Neuronal stem cell (in vitro differentiated cells): ENCODE measurements at regions not wholly inside any gene's neighbourhood (a gene's known extent, or its start where the extent isn't known, plus 50 kb on each side); places are given as distances from the start of the nearest gene placed in this dataset.

Source experiments
- DNase-seq: peaks from one replicate; pipeline ENCODE4 v3.0.0-alpha.2; 2013; ENCODE audit warnings: low spot score
- H2AFZ ChIP-seq: one replicate; pipeline ENCODE4 v1.6.1; 2013; ENCODE audit warnings: mild to moderate bottlenecking, low read length, inconsistent platforms
- H2AK5ac ChIP-seq: 2 replicates; pipeline ENCODE4 v1.6.1; 2013; ENCODE audit warnings: low read depth, mild to moderate bottlenecking, inconsistent platforms, low read length, moderate library complexity, mixed read lengths
- H2BK120ac ChIP-seq: 2 replicates; pipeline ENCODE4 v1.6.1; 2013; ENCODE audit warnings: low read depth, mild to moderate bottlenecking, inconsistent platforms, low read length, moderate library complexity, mixed read lengths
- H2BK12ac ChIP-seq: one replicate; pipeline ENCODE4 v1.6.1; 2013; ENCODE audit warnings: low read length, inconsistent platforms
- H2BK15ac ChIP-seq: 2 replicates; pipeline ENCODE4 v1.6.1; 2013; ENCODE audit warnings: mild to moderate bottlenecking, low read length, inconsistent platforms, mixed read lengths
- H2BK5ac ChIP-seq: one replicate; pipeline ENCODE4 v1.6.1; 2013; ENCODE audit warnings: inconsistent platforms, mild to moderate bottlenecking, low read length, moderate library complexity
- H3K14ac ChIP-seq: one replicate; pipeline ENCODE4 v1.6.1; 2013; ENCODE audit warnings: low read length, inconsistent platforms
- H3K18ac ChIP-seq: 2 replicates; pipeline ENCODE4 v1.6.1; 2013; ENCODE audit warnings: low read length, inconsistent platforms
- H3K23ac ChIP-seq: 2 replicates; pipeline ENCODE4 v1.6.1; 2013; ENCODE audit warnings: low read depth, mild to moderate bottlenecking, mixed read lengths, low read length, inconsistent platforms; ENCODE audit not compliant: poor library complexity
- H3K27ac ChIP-seq: replicated peaks from 3 replicates; pipeline ENCODE4 v1.5.1; 2013; ENCODE audit warnings: low read length, inconsistent platforms
- H3K27me3 ChIP-seq, 3 experiments: 2 replicates each; pipeline ENCODE4 v1.6.1; 2013; ENCODE audit warnings: low read length in 3 of 3, mild to moderate bottlenecking in 2 of 3, inconsistent platforms in 1 of 3, low read depth in 1 of 3, mixed read lengths in 1 of 3, moderate library complexity in 1 of 3; ENCODE audit not compliant: control insufficient read depth in 3 of 3, insufficient read depth in 3 of 3
- H3K36me3 ChIP-seq, 2 donors: replicated peaks in 1 of 2; 2 replicates each; pipeline ENCODE4 v1.6.1; 2013; ENCODE audit warnings: low read length in 2 of 2; ENCODE audit not compliant: control insufficient read depth in 2 of 2, insufficient read depth in 2 of 2
- H3K4ac ChIP-seq: 2 replicates; pipeline ENCODE4 v1.6.1; 2013; ENCODE audit warnings: inconsistent platforms, mild to moderate bottlenecking, low read length, moderate library complexity
- H3K4me1 ChIP-seq, 2 donors: 1 replicate in 1 of 2; 2 replicates in 1 of 2; pipeline ENCODE4 v1.6.1; 2013; ENCODE audit warnings: low read length in 2 of 2, low read depth in 1 of 2; ENCODE audit not compliant: control insufficient read depth in 2 of 2, insufficient read depth in 1 of 2
- H3K4me2 ChIP-seq: one replicate; pipeline ENCODE4 v1.6.1; 2013; ENCODE audit warnings: mild to moderate bottlenecking, low read length, inconsistent platforms; ENCODE audit not compliant: insufficient read depth, poor library complexity, severe bottlenecking
- H3K4me3 ChIP-seq, 2 donors: 2 replicates each; pipeline ENCODE4 v1.5.1; 2013; ENCODE audit warnings: low read length in 2 of 2, mild to moderate bottlenecking in 2 of 2, inconsistent platforms in 1 of 2, moderate library complexity in 1 of 2
- H3K79me1 ChIP-seq: one replicate; pipeline ENCODE4 v1.6.1; 2013; ENCODE audit warnings: low read depth, mild to moderate bottlenecking, inconsistent platforms, low read length, moderate library complexity
- H3K9ac ChIP-seq: one replicate; pipeline ENCODE4 v1.6.1; 2013; ENCODE audit warnings: mild to moderate bottlenecking, low read depth, low read length, inconsistent platforms; ENCODE audit not compliant: poor library complexity
- H3K9me3 ChIP-seq, 2 donors: replicated peaks in 1 of 2; 2 replicates each; pipeline versions ENCODE3 to v1.6.1; 2013; ENCODE audit warnings: low read length in 2 of 2, mild to moderate bottlenecking in 2 of 2, inconsistent platforms in 1 of 2, low read depth in 1 of 2, mixed read lengths in 1 of 2, moderate library complexity in 1 of 2; ENCODE audit not compliant: control insufficient read depth in 2 of 2, insufficient read depth in 1 of 2
- H4K8ac ChIP-seq: one replicate; pipeline ENCODE4 v1.6.1; 2013; ENCODE audit warnings: low read depth, mild to moderate bottlenecking, inconsistent platforms, low read length, moderate library complexity
- H4K91ac ChIP-seq: one replicate; pipeline ENCODE4 v1.6.1; 2013; ENCODE audit warnings: low read length, low read depth, mild to moderate bottlenecking, inconsistent platforms; ENCODE audit not compliant: poor library complexity
- WGBS, 2 donors: extraction: QIAGEN DNeasy Blood & Tissue Kit; methylation state at CpG; one replicate each; pipeline ENCODE4 v1.1.7; 2013; ENCODE audit warnings: missing lambda C conversion rate in 2 of 2, mixed read lengths in 1 of 2; ENCODE audit not compliant: insufficient read length in 2 of 2, insufficient replicate concordance in 1 of 2; ENCODE audit errors: extremely low coverage in 2 of 2; 5-methylcytosine and 5-hydroxymethylcytosine counted together

GRCh38 chr2:224162122-224162521 is 123.0 kb upstream of the SERPINE2 start:
- no peak overlapping the region for H3K23ac ChIP-seq
- H3K14ac ChIP-seq: no peak overlapping the region
- DNase-seq: no peak
- peak overlapping the region; percentile 7 for H3K18ac ChIP-seq
- no peaks in the 10 kb centered on the region for H3K27me3 ChIP-seq
- no peak overlapping the region for H3K27ac ChIP-seq
- no peak overlapping the region for H2BK12ac ChIP-seq
- no peaks in the 10 kb centered on the region for H3K79me1 ChIP-seq
- H2BK5ac ChIP-seq: no peak overlapping the region
- no peak overlapping the region for H3K4me2 ChIP-seq
- no peak overlapping the region for H3K9ac ChIP-seq
- H3K9me3 ChIP-seq: peaks cover 0 to 2% of the 10 kb centered on the region in 2 donors
- H3K4me3 ChIP-seq: no peak overlapping the region
- H2AK5ac ChIP-seq: no peak overlapping the region
- no peaks in the 10 kb centered on the region for H3K4me1 ChIP-seq
- H3K36me3 ChIP-seq: no peaks in the 10 kb centered on the region
- no peak overlapping the region for H4K8ac ChIP-seq
- no peak overlapping the region for H2BK15ac ChIP-seq
- H3K4ac ChIP-seq: no peak overlapping the region
- no peak overlapping the region for H2AFZ ChIP-seq
- H4K91ac ChIP-seq: no peak overlapping the region
- no peak overlapping the region for H2BK120ac ChIP-seq
- no CpG with 5 or more reads among the region's 2 CpGs for WGBS, 2 donors

GRCh38 chr2:224161712-224162111 is 122.6 kb upstream of the SERPINE2 start:
- Histone ChIP-seq H3K36me3 (no peaks in the 10 kb centered on the region), H2BK5ac (no peak overlapping the region), H3K4ac (no peak overlapping the region), H3K4me1 (no peaks in the 10 kb centered on the region), H3K79me1 (no peaks in the 10 kb centered on the region), H2AFZ (no peak overlapping the region), H2BK120ac (no peak overlapping the region), H3K27me3 (no peaks in the 10 kb centered on the region), H4K8ac (no peak overlapping the region), H3K4me3 (no peak overlapping the region), H4K91ac (no peak overlapping the region), H3K27ac (no peak overlapping the region), H3K23ac (no peak overlapping the region), H3K14ac (no peak overlapping the region), H3K9me3 (peaks cover 0 to 2% of the 10 kb centered on the region in 2 donors), H2BK15ac (no peak overlapping the region), H3K9ac (no peak overlapping the region), H2AK5ac (no peak overlapping the region), H3K18ac (peak overlapping the region; percentile 7), H3K4me2 (no peak overlapping the region), H2BK12ac (no peak overlapping the region)
- no peak for DNase-seq
- no CpG with 5 or more reads among the region's 2 CpGs for WGBS, 2 donors

- no peak overlapping the region for H2BK120ac ChIP-seq
- no peak overlapping the region for H4K8ac ChIP-seq
- no peak overlapping the region for H3K9ac ChIP-seq
- no peaks in the 10 kb centered on the region for H3K27me3 ChIP-seq
- DNase-seq: no peak
- no peak overlapping the region for H3K23ac ChIP-seq
- no peak overlapping the region for H3K4me3 ChIP-seq
- H2BK15ac ChIP-seq: no peak overlapping the region
- no peak overlapping the region for H3K27ac ChIP-seq
- no CpG with 5 or more reads among the region's 1 CpG for WGBS, 2 donors
- no peaks in the 10 kb centered on the region for H3K36me3 ChIP-seq
- no peak overlapping the region for H2BK12ac ChIP-seq
- H3K79me1 ChIP-seq: no peaks in the 10 kb centered on the region
- no peak overlapping the region for H2AFZ ChIP-seq
- H3K4me2 ChIP-seq: no peak overlapping the region
- H3K4me1 ChIP-seq: no peaks in the 10 kb centered on the region
- H3K4ac ChIP-seq: no peak overlapping the region
- no peak overlapping the region for H4K91ac ChIP-seq
- H3K14ac ChIP-seq: peak overlapping the region; percentile 59
- peaks cover 0 to 2% of the 10 kb centered on the region in 2 donors for H3K9me3 ChIP-seq
- peak overlapping the region; percentile 21 for H3K18ac ChIP-seq
- no peak overlapping the region for H2AK5ac ChIP-seq
- no peak overlapping the region for H2BK5ac ChIP-seq
Observed at GRCh38 chr2:224160917-224161316, 121.8 kb upstream of the SERPINE2 start.

GRCh38 chr2:224159345-224159928 is 120.4 kb upstream of the SERPINE2 start:
- no peak for DNase-seq
- Histone ChIP-seq H3K4me2 (no peak overlapping the region), H3K9ac (no peak overlapping the region), H3K27me3 (no peaks in the 10 kb centered on the region), H3K4ac (no peak overlapping the region), H2BK15ac (no peak overlapping the region), H3K14ac (no peak overlapping the region), H3K36me3 (no peaks in the 10 kb centered on the region), H3K79me1 (no peaks in the 10 kb centered on the region), H3K9me3 (peaks cover 0 to 2% of the 10 kb centered on the region in 2 donors), H3K23ac (no peak overlapping the region), H4K91ac (no peak overlapping the region), H3K4me1 (no peaks in the 10 kb centered on the region), H3K4me3 (no peak overlapping the region), H2BK120ac (no peak overlapping the region), H2BK12ac (no peak overlapping the region), H3K27ac (no peak overlapping the region), H3K18ac (no peak overlapping the region), H4K8ac (no peak overlapping the region), H2AFZ (no peak overlapping the region), H2AK5ac (no peak overlapping the region), H2BK5ac (no peak overlapping the region)
- no CpG with 5 or more reads among the region's 3 CpGs for WGBS, 2 donors
